ENCODE measurements at regions not wholly inside any gene's neighbourhood (a gene's known extent, or its start where the extent isn't known, plus 50 kb on each side); places are given as distances from the start of the nearest gene placed in this dataset.

GRCh38 chr13:39951301-39951700 lies 295.8 kb downstream of the COG6 start:
- TF ChIP-seq CTCF (IDR thresholded peaks at IDR 0.05; ENCODE audit: insufficient read depth, low read length, missing control alignments): no peak
- ChIA-PET POLR2A (no interaction called here), CTCF (interaction anchor here (3.9 kb wide), 1 partner anchor 8 kb away, joined by 24 read pairs; no protein-coding TSS in a partner anchor)
- no peak for DNase-seq (ENCODE audit: low read depth, low spot score)
- no peak overlapping the region for H3K4me3 ChIP-seq (ENCODE audit: low read depth, low read length)

DNA sequence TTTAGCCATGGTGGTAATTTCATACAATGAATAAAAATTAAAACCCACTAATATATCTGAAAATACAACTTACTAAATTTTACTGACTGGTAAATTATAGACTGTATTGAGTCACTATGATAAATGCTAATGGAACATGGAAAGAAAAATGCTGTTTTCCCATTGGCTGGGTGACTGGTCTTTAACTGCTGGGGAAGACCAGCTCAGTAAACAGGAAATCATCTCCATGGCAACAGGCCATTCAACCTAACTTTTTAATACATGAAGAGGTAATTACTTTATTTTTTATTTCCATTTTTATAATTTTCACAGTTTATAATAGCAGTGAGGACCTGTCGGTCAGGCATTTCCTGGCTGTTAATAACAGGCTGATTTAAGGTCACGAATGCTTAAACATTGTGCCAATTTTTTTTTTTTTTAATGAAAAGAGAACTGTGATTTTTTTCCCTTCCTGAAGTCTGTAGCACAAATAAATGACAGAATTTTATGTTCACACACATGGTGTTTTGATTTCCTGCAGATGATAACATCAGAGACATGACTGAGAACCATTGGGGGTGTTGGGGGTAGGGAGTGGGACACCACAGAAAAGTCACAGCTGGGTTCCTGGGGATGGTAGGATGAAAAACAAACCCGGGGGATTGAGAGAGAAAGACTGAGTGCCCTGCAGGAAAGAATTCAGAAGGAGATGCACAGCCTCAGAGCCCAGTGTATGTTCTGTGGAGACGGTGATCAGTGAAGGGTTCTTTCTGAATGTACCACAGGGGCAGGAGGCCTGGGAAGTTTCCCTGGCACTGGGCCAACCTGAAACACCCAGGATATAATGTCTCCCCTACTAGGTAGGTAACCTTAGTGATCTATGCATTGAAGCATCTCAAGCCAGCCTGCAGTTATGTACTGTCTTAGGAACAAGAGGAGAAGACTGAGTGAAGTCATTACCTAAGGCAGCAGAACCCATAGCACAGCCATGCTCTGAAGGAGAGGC lies 297.1 kb downstream of the COG6 start:
- CTCF ChIA-PET: interaction anchor here (3.9 kb wide), 1 partner anchor 9 kb away, joined by 24 read pairs; no protein-coding TSS in a partner anchor
- POLR2A ChIA-PET: no interaction called here
- no peak for DNase-seq (ENCODE audit: low read depth, low spot score)
- TF ChIP-seq CTCF (IDR thresholded peaks at IDR 0.05; ENCODE audit: insufficient read depth, low read length, missing control alignments): no peak
- no peak overlapping the region for H3K4me3 ChIP-seq (ENCODE audit: low read depth, low read length)

DNA sequence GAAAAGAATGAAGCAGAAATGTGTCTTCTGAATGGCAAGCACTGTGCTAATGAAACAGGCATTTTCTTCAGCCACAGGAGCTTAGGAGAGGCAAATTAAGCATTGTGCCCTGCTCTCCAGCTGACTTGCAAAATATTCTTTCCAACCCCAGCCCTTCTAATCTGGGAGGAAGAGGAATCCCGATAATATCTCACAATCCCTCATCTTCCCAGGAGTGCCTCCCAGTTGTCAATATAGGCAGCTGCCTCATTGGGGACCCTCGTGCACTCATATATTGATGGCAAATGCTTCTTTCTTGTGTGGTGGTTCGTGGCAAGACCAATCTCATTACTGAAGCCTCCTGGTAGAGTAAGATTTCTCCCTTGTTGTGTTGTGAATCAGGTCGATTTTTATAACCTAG lies 299.0 kb downstream of the COG6 start:
- ChIA-PET CTCF (interaction anchor here (0.7 to 3.9 kb wide), 2 partner anchors 11 to 181 kb away, joined by 3 to 24 read pairs; no protein-coding TSS in a partner anchor), POLR2A (no interaction called here)
- H3K4me3 ChIP-seq (ENCODE audit: low read depth, low read length): no peak overlapping the region
- no peak for DNase-seq (ENCODE audit: low read depth, low spot score)
- no peak for TF ChIP-seq CTCF (IDR thresholded peaks at IDR 0.05; ENCODE audit: insufficient read depth, low read length, missing control alignments)

GRCh38 chr13:39955560-39955959 lies 300.1 kb downstream of the COG6 start:
- TF ChIP-seq CTCF (IDR thresholded peaks at IDR 0.05; ENCODE audit: insufficient read depth, low read length, missing control alignments): no peak
- no peak overlapping the region for H3K4me3 ChIP-seq (ENCODE audit: low read depth, low read length)
- ChIA-PET POLR2A (no interaction called here), CTCF (interaction anchor here (1.2 kb wide), 1 partner anchor 13 kb away, joined by 5 read pairs; no protein-coding TSS in a partner anchor)
- DNase-seq (ENCODE audit: low read depth, low spot score): no peak

- TF ChIP-seq CTCF (IDR thresholded peaks at IDR 0.05; ENCODE audit: insufficient read depth, low read length, missing control alignments): no peak
- DNase-seq (ENCODE audit: low read depth, low spot score): no peak
- ChIA-PET CTCF (interaction anchor here (1.2 kb wide), 1 partner anchor 13 kb away, joined by 5 read pairs; no protein-coding TSS in a partner anchor), POLR2A (no interaction called here)
- no peak overlapping the region for H3K4me3 ChIP-seq (ENCODE audit: low read depth, low read length)
Measured at GRCh38 chr13:39956036-39956435, 300.6 kb downstream of the COG6 start.
